ENCODE measurements at regions not wholly inside any gene's neighbourhood (a gene's known extent, or its start where the extent isn't known, plus 50 kb on each side); places are given as distances from the start of the nearest gene placed in this dataset.

- TF ChIP-seq POLR2A (IDR thresholded peaks at IDR 0.05) (no peak), CTCF (IDR thresholded peaks at IDR 0.05) (no peak)
Observed at GRCh38 chr7:85407391-85407790, 220.5 kb upstream of the SEMA3D start.
